EH (cell line): ENCODE measurements at regions not wholly inside any gene's neighbourhood (a gene's known extent, or its start where the extent isn't known, plus 50 kb on each side); places are given as distances from the start of the nearest gene placed in this dataset.
"Not testable (repeated sequence)": the region's sequence is repeated elsewhere in the genome, so short reads cannot be mapped to it uniquely, and the experiment has no call there.

Experiments used
- DNase-seq: peaks from one replicate; pipeline ENCODE4 v3.0.0-alpha.2; 2015; ENCODE audit warnings: low read depth

DNA sequence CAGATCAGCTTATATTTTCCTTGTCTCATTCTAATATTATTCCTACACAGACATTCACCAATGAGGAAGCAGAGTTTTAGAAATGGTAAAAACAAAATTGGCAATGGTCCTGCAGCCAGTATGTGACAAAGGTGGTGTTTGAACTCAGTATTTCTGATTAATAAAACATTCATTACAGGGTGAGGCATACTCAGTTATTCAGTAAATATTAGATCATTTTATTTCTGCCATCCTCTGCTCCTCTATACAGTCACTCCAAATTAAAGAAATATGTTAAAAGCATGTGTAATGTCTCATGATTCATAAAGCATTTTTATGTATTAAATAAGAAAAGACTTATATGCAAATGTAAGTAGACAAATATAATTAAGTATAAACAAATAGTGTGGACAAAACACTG, 684.6 kb upstream of the ACO1 start:
- no peak for DNase-seq

DNA sequence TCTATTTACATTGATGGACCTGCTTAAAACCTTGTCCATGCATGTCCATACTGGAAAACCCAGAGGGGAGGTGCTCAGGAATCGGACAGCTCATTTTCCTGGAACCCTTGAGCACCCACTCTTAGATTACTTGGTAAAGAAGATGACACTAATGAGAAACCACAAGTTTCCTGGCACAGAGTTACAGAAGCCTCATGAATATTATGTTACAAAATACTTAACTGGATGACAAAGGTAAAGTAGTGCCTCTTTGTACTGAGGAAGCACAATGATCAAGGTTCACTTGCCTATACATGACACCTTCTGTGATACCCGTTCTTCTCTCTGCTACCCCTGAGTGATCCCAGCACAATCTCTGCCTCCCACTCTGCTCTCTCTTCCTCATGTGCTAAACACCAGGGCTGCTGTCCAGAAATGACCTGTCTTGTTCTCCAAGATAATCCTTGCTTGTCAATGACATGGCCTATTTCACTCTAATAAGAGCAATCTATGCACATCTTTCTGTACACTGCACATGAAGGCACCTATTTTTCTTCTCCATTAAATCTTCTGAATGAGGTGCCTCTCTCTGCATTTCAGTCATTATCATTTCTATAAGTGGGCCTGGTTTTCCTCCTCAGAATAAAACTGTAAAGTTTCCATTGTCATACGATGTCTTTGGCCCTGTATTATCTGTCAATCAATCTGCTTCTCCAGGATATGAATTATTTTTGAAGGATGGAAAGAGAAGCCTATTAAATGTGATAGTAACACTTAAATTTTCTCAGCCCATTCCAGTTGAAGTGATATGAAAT, 684.0 kb upstream of the ACO1 start:
- DNase-seq, result no peak

DNA sequence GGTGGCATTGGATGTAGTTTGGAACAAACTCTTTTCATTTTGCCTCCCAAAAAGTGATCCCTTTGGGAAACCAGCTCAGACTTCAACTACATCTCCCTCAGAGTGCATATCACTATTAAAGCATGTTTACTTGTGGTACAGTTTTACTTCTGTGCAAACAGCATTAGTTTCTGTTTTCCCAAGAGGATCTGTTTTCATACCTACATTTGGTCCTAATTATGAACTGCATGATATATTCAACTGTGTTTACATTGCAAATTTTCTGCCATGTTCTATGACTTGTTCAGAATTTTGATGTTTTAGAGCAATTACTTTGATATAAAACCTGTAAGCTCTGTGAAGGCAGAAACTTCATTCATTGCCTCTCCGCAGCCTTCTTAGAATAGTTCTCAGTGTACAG, 681.5 kb upstream of the ACO1 start:
- no peak for DNase-seq

DNA sequence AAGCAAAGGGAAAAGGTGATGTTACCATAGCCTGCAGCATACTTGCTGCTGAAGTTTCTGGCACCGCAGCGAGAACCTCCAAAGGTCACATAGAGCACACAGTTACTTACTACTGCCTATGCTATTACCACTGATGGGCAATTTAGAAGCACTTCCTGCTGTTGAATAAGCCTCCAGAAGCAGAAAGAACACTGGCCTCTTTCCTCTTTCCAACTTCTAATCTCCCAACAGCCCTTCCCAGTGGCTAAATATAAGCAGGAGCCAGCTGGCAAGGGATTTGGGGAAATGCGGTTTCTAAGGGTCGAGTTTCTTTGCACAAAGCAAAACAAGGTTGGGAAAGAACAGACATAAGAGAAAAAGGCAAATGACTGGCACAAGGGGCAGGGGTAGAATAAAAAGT, 669.2 kb upstream of the ACO1 start:
- DNase-seq, result no peak

- DNase-seq, result no peak
These were observed 665.2 kb upstream of the ACO1 start for GRCh38 chr9:31719262-31719661.

DNA sequence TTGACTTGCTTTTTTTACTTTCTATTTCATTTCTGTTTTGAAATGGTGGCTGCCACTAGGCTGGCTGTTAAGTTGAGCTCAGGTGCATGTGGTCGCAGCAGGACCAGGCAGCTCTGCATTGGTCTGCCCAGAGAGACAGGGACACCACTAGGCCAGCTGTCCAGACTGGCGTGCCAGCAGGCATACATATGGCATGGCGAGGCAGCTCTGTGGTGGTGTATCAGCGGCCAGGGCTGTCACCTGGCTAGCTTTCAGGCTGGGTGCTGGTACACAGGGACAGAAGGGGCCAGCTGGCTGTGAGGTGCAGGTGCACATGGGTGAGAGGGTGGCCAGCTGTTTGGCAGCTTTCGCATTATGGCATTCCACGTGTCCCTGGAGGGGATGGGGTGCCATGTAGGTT, 654.0 kb upstream of the ACO1 start:
- no peak for DNase-seq

DNA sequence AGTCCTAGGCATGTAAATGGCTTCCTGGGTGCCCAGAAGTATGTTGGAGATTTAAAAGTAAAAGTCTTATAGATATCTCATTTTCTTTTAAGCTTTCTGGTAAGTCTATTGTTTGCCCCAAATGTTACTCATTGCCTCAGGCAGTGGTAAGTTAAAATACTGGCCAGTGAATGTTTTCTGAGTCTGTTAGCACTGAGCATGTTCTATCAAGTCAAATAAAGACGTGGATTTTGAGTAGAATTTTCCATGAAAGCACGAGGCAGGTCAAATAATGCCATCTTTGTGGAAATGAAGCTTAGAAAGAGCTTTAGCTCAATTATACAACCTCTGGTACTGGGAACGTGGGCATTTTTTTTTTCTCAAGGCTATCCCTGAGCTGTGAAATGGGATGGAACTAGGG, 651.3 kb upstream of the ACO1 start:
- no peak for DNase-seq

- DNase-seq, result no peak
These were observed 647.8 kb upstream of the ACO1 start for GRCh38 chr9:31736581-31737179.

GRCh38 chr9:31740705-31741104, 643.7 kb upstream of the ACO1 start:
- DNase-seq, result no peak

- DNase-seq, result no peak
These were observed 639.9 kb upstream of the ACO1 start for GRCh38 chr9:31744589-31744988.

DNA sequence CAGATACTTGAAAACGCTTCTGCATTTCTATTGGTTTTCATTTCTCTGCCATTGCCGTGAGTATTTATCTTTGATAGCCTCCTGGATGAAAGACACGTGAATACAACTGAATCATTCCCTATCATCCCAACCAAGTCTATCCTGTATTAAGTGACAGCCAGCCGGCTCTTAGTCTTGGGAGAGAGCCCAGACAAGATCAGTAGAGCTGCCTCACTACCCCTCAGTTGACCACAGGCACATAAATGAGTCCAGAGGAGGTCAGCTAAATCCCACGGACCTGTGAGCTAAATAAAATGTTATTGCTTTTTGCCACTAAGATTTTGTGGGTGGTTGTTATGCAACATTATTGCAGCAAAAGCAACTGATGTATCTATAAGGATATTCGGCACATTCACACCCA, 639.0 kb upstream of the ACO1 start:
- DNase-seq, result no peak

DNA sequence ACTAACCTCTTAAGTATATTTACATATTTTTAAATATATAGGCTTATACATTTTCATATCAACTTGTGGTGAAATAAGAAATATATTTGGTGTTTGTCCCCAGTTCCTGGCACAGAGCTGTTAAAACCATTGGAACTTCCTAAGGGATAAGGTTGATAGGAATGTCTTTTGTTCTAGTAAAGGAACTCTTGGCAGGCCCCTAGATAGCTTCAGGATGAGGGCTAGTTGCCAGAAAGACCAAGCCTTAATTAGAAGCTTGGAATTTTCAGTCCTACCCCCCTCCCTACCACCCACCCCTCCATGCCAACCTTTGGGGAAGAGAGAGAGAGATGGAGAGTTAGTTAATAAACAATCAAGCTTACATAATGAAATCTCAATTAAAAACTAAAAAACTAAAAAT, 638.6 kb upstream of the ACO1 start:
- DNase-seq, result no peak

DNA sequence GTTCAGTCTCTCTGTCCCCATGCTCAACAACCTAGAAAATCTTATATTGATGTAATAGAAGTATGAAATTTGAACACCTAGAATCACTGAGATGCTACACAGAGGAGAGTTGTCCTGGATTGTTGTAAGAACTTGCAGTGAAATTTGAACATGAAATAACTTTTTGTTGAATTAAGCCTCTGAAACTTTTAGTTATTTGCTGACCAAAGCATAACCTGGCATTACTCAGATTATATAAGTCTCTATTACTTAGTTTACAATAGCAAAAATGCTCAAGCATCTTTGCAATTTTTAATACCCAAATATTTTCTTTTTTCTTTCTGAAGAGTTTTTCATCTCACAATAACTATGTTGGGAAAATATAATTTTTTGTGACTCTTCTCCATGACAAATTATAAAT, 630.7 kb upstream of the ACO1 start:
- no peak for DNase-seq

- no peak for DNase-seq
These were observed 624.7 kb upstream of the ACO1 start for GRCh38 chr9:31759703-31760102.

GRCh38 chr9:31774021-31774420, 610.4 kb upstream of the ACO1 start:
- not testable (repeated sequence) for DNase-seq

DNA sequence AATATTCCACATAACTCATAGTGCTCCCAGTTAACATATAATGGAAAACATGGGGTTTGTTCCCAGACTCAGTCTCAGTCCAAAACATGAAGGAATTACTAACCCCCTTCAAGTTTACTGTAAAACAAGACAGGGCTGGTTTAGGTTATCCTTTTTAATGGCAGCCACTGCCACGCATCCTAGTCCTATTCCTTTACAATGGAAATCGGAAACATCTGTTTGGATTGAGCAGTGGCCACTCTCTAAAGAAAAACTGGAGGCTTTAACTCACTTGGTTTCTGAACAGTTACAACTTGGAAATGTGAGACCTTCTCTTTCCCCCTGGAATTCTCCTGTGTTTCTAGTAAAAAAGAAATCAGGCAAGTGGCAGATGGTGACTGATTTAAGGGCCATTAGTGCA, 609.9 kb upstream of the ACO1 start:
- no peak for DNase-seq

GRCh38 chr9:31776471-31776870, 608.0 kb upstream of the ACO1 start:
- DNase-seq, result no peak

GRCh38 chr9:31783491-31783890, 601.0 kb upstream of the ACO1 start:
- no peak for DNase-seq

GRCh38 chr9:31790720-31791119, 593.7 kb upstream of the ACO1 start:
- DNase-seq, result no peak

GRCh38 chr9:31799953-31800609, 584.4 kb upstream of the ACO1 start:
- DNase-seq, result no peak

- no peak for DNase-seq
These were observed 576.7 kb upstream of the ACO1 start for GRCh38 chr9:31807574-31808256.

GRCh38 chr9:31808766-31809165, 575.7 kb upstream of the ACO1 start:
- no peak for DNase-seq

DNA sequence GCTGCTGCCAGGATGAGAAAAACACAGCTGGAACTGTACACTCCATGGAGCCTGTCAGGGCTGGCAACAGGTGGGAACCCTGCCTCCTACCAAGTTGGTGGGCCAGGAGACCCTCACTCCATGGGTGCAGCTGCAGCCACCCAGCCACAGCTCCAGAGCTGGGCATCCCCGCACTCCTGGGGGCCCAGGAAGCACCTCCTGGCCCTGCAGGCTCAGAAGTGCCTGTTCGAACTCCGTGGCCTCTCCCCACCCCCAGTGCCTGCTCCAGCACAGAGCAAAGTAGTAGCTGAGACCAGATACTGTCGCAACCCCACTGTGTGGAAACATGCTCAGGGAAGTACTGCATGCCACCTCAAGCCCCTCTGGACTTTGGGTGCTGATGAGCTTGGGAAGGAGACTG, 564.0 kb upstream of the ACO1 start:
- DNase-seq, result no peak
